GM21423 (cell line): ENCODE measurements at regions not wholly inside any gene's neighbourhood (a gene's known extent, or its start where the extent isn't known, plus 50 kb on each side); places are given as distances from the start of the nearest gene placed in this dataset.
A peak's percentile ranks its signal among the peaks of the same experiment; 100 is the strongest.
"Not testable (repeated sequence)": the region's sequence is repeated elsewhere in the genome, so short reads cannot be mapped to it uniquely, and the experiment has no call there.

ENCODE experiments used
- ATAC-seq: cut with Tn5 transposase; IDR thresholded peaks from one replicate; pipeline ENCODE4 v1.9.1; 2021; ENCODE audit warnings: mild to moderate bottlenecking, moderate library complexity; ENCODE audit not compliant: unreplicated experiment

DNA sequence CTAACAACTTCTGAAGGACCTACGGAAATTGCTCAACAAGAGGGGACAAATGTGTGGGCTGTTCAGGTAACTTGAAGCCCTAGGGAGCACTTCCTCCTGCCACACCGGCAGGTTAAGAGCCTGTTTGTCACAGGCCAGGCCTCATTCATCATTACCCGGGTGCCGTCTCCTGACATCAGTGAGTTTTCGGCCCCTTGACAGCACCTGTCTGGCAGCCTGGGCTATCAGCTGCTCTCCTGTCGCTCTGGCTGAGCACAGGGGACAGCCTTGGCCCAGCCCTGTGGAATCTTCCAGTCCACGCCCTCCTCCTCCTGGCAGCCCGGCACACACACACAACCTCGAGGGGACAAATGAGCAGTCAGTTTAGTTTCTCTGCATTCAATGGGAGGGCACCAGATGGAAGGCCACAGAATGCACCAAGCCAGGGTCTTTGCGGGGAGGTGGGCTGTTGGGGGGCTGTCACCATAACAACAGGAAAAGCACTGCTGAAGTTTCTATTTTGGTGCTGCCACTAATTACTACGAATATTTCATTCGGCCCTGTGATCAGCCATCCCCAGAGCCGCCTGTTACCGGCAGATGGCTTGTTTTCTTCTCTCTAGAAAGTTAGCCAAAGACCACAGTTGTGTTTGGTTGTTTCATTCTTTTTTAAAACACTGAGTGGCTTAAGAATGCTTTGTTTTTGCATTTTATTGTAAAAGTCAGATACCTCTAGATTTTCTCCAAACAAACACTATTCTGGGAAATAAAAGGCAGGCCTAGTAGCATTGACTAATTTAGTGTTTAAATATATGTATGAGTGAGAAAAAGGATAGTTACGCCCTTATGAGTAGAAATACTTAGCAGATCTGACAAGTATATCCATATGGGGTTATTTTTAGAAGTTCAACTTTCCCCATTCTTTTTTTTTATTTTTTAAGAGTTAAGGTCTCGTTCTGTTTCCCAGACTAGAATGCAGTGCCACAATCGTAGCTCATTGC is 189.9 kb upstream of the NDUFV2 start:
- ATAC-seq, result peak; percentile 73

GRCh38 chr18:8913606-8914403 is 188.7 kb upstream of the NDUFV2 start:
- not testable (repeated sequence) for ATAC-seq

DNA sequence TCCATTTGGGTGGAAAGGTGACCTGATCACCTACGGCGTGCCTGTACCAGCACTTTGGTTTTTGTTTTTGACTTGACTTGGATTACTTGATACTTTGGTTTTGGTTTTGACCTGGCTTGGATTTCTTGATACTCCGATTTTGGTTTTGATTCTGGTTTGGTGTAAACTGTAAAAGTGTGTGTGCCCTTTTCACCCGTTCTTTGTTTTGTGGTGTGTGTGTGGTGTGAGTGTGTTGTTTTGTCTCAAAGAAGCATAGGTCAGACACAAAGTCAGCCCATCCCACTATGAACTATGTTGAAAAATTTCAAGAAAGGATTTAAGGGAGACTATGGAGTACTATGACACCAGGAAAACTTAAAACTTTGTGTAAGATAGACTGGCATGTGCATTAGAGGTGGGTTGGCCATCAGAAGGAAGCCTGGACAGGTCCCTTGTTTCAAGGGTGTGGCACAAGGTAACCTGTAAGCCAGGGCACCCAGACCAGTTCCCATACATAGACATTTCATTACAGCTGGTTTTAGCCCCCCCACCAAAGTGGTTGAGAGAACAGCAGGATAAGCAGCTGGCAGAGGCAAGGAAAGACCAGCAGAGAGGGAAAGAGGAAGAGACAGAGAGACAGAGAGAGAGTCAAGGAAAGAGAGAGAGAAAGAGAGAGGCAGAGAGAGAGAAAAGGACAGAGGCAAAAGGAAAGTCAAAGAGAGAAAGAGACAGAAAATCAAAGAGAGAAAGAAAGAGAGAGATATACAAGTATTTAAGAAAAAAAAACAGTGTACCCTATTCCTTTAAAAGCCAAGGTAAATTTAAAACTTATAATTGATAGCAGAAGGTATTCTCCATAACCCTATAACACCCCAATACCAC is 187.9 kb upstream of the NDUFV2 start:
- ATAC-seq, result not testable (repeated sequence)

DNA sequence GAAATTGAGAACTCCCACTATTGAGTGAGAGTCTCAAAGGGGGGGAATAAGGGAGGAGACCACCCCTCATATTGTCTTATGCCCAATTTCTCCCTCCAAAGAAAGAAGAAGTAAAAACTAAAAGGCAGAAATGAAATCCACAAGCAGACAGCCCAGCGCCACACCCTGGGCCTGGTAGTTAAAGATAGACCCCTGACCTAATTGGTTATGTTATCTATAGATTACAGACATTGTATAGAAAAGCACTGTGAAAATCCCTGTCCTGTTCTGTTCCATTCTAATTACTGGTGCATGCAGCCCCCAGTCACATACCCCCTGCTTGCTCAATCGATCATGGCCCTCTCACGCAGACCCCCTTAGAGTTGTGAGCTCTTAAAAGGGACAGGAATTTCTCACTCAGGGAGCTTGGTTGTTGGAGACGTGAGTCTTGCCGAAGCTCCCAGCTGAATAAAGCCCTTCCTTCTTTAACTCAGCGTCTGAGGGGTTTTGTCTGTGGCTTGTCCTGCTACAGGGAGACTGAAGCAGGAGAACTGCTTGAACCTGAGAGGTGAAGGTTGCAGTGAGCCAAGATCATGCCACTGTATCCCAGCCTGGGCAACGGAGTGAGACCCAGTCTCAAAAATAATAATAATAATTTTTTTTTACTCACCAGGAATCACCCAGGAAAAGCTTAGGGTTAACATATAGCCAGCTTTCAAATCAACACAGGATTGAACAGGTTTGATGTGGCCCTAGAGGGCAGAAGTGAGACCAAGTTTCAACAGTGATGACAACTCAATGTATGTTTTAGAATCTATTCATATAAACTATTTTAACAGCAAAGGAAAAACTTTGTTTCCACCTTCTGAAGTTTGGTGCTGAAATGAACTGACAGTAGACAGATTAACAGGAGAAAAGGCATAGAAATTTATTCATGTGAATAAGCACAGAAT is 181.4 kb upstream of the NDUFV2 start:
- not testable (repeated sequence) for ATAC-seq

GRCh38 chr18:8926464-8926863 is 176.0 kb upstream of the NDUFV2 start:
- ATAC-seq, result no peak

DNA sequence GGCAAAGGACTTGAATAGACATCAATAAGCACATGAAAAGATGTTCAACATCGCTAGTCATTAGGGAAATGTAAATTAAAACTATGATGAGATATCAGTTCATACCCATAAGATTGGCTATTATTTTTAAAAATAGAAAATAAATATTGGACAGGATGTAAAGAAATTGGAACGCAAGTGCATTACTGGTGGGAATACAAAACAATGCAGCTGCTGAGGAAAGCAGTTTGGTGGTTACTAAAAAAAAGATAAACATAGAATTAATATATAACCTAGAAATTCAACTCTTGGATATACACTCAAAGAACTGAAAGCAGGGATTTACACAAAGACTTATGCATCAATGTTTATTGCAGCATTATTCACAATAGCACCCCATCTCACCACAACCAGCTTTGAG is 174.5 kb upstream of the NDUFV2 start:
- ATAC-seq, result no peak

- ATAC-seq, result no peak
These were observed 173.4 kb upstream of the NDUFV2 start for GRCh38 chr18:8928847-8929780.

DNA sequence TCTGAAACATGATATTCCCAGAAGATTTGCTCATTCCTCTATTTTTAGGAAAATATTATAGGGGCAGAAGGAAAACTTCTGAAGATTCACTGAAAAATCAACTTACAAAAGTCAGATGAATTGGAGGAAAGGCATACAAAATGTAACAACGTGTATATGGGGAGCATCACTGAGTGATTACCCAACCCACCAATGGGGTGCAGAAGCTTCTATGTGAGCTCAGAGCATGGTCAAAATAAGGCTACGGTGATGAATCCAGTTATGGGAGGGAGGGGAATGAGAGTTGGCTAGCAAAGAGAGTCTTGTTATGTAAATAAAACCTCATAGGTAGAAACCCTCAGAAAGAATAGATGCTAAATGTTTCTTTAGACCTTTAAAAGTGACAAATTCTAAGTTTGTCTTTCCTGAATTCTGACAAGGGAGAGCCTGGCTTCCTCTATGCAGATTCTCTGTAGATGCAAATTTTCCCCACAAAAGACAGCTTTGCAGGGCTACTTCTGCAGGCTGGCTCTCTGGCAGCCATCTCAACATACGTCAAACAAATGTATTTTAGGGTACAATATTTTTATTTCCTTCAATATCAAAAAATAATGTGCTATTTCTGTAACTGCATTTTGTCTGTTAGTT is 171.4 kb upstream of the NDUFV2 start:
- no peak for ATAC-seq

DNA sequence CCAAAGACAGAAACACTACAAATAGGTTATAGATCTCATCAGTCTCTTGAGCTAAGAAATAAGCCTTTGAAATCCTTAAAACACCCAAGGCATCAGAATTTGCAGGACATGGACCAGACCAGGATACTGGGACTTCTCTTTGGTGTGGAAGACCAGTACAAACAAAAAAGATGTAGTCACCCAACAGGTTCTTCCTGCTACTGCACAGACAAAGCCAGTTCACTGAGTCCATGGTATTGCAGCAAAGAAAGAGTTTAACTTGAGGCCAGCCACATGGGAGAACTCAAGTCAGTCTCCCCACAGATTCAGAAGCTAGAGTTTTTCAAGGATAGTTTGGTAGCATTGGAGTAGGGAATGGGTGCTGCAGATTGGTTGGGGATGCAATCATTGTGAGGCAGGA is 169.6 kb upstream of the NDUFV2 start:
- ATAC-seq, result no peak

- ATAC-seq, result no peak
These were observed 168.7 kb upstream of the NDUFV2 start for GRCh38 chr18:8933714-8934284.

DNA sequence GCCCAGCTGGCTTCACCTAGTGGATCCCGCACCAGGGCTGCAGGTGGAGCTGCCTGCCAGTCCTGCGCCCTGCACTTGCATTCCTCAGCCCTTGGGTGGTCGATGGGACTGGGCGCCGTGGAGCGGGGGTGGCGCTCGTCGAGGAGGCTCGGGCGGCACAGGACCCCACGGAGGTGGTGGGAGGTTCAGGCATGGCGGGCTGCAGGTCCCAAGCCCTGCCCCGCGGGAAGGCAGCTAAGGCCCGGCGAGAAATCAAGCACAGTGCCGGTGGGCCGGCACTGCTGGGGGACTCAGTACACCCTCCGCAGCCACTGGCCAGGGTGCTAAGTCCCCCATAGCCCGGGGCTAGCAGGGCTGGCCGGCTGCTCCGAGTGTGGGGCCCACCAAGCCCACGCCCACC is 167.2 kb upstream of the NDUFV2 start:
- not testable (repeated sequence) for ATAC-seq

- ATAC-seq, result no peak
These were observed 165.9 kb upstream of the NDUFV2 start for GRCh38 chr18:8936619-8937018.

GRCh38 chr18:8937160-8938094 is 165.1 kb upstream of the NDUFV2 start:
- ATAC-seq, result no peak

DNA sequence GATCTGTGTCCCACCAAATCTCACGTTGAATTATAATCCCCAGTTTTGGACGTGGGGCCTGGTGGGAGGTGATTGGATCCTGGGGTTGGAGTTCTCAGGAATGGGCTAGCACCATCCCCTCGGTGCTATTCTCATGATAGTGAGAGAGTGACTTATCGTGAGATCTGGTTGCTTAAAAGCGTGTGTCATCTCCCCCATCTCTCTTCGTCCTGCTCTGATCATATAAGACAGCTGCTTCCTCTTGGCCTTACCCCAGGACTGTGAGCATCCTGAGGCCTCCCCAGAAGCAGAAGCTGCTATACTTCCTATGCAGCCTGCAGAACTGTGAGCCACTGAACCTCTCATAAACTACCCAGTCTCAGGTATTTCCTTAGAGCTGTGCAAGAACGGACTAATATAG is 163.7 kb upstream of the NDUFV2 start:
- no peak for ATAC-seq

DNA sequence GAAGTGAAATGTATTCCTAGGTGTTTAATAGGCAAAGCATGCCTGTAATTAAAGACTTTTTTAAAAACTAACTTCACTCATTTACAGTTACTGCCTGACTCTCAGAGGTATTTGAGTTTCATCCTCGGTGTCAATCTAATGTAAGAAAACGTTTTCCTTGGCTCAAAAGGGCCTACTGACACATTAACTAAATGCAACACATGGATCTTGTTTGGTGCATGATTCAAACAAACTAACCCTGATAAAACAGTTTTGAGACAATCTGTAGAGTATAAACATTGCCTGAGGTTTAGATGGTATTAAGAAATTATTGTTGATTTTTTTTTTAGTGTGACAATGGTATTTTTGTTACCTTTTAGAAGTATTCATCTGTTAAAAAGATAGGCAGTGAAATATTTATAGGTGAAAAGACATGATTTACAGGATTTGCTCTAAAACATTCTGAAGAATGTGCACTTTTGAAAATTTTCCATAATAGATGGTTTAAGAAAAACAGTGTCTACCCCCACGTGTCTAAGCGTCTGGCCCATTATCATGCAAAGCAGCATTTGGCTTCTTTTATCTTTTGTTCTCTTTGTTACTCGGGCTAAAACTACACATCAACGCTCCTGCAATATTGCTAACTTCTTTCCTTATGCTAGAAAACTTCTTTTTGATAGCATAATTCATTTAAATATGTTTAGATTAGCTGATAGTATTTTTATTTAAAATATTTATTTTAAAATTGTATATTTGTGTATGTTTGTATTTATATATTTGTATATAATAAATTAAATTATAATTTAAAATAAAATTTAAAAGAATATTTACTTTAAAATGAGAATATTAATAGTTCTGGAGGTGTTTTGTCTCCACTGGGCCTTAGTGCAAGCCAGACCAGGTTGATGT is 160.2 kb upstream of the NDUFV2 start:
- ATAC-seq, result no peak
